ENCODE measurements at regions not wholly inside any gene's neighbourhood (a gene's known extent, or its start where the extent isn't known, plus 50 kb on each side); places are given as distances from the start of the nearest gene placed in this dataset.

- ATAC-seq (no peak), DNase-seq (no peak)
- Histone ChIP-seq H3K27me3 (no peaks in the 10 kb centered on the region), H3K4me1 (no peaks in the 10 kb centered on the region), H3K4me3 (no peak overlapping the region), H3K36me3 (no peaks in the 10 kb centered on the region), H3K27ac (no peak overlapping the region), H3K9me3 (no peaks in the 10 kb centered on the region)
- TF ChIP-seq CTCF (IDR thresholded peaks at IDR 0.05): no peak
- intact Hi-C loops (cut with DNase I): no loop called here
Observed at GRCh38 chr3:35422836-35423601, 216.3 kb upstream of the ARPP21 start.

- Histone ChIP-seq H3K9me3 (no peaks in the 10 kb centered on the region), H3K4me3 (no peak overlapping the region), H3K27me3 (no peaks in the 10 kb centered on the region), H3K27ac (no peak overlapping the region), H3K36me3 (no peaks in the 10 kb centered on the region), H3K4me1 (no peaks in the 10 kb centered on the region)
- ATAC-seq (no peak), DNase-seq (no peak)
- intact Hi-C loops (cut with DNase I): no loop called here
- no peak for TF ChIP-seq CTCF (IDR thresholded peaks at IDR 0.05)
Observed at GRCh38 chr3:35426366-35426958, 212.9 kb upstream of the ARPP21 start.

- Histone ChIP-seq H3K4me1 (no peaks in the 10 kb centered on the region), H3K36me3 (no peaks in the 10 kb centered on the region), H3K9me3 (peaks cover 0 to 7% of the 10 kb centered on the region in 2 donors), H3K27me3 (no peaks in the 10 kb centered on the region), H3K4me3 (no peak overlapping the region), H3K27ac (no peak overlapping the region)
- intact Hi-C loops (cut with DNase I): no loop called here
- TF ChIP-seq CTCF (IDR thresholded peaks at IDR 0.05): no peak
- DNase-seq (no peak), ATAC-seq (no peak)
Observed at GRCh38 chr3:35437381-35437780, 201.9 kb upstream of the ARPP21 start.

- DNase-seq: no peak
- Histone ChIP-seq H3K36me3 (no peaks in the 10 kb centered on the region), H3K9me3 (peaks cover 0 to 7% of the 10 kb centered on the region in 2 donors), H3K4me3 (no peak overlapping the region), H3K27ac (no peak overlapping the region), H3K4me1 (no peaks in the 10 kb centered on the region), H3K27me3 (no peaks in the 10 kb centered on the region)
- ATAC-seq: no peak
- intact Hi-C loops (cut with DNase I): no loop called here
- no peak for TF ChIP-seq CTCF (IDR thresholded peaks at IDR 0.05)
Observed at GRCh38 chr3:35438101-35438500, 201.2 kb upstream of the ARPP21 start.

- no peak for TF ChIP-seq CTCF (IDR thresholded peaks at IDR 0.05)
- DNase-seq: no peak
- no peak for ATAC-seq
- H3K27me3 ChIP-seq: no peaks in the 10 kb centered on the region
- peaks cover 0 to 7% of the 10 kb centered on the region in 2 donors for H3K9me3 ChIP-seq
- no peaks in the 10 kb centered on the region for H3K4me1 ChIP-seq
- no peak overlapping the region for H3K4me3 ChIP-seq
- intact Hi-C loops (cut with DNase I): no loop called here
- H3K27ac ChIP-seq: no peak overlapping the region
- H3K36me3 ChIP-seq: no peaks in the 10 kb centered on the region
Observed at GRCh38 chr3:35439663-35440062, 199.7 kb upstream of the ARPP21 start.

Measured in left lung (tissue), 4 donors.